Endothelial cell of umbilical vein (primary cell): ENCODE measurements at regions not wholly inside any gene's neighbourhood (a gene's known extent, or its start where the extent isn't known, plus 50 kb on each side); places are given as distances from the start of the nearest gene placed in this dataset.

Experiments used
- BruUV-seq: library from RNA; stranded (reverse); fragments of 400-500 nt; replicated peaks from 2 replicates; lab custom pipeline; 2021; lab: Mats Ljungman, UMichigan
- CTCF ChIA-PET: fragments of 300-600, 350-600 bp; sonication (Branson Sonifier 250); formaldehyde crosslinking; loops from one replicate; lab custom pipeline; 2021; ENCODE audit warnings: antibody characterized with exemption, inconsistent platforms; lab: Charles Lee
- POLR2A ChIA-PET: fragments of 300-600, 350-600 bp; sonication (Branson Sonifier 250); formaldehyde crosslinking; loops from one replicate; lab custom pipeline; 2021; ENCODE audit warnings: antibody characterized with exemption, inconsistent platforms; lab: Charles Lee
- DNase-seq: peaks from one replicate; pipeline ENCODE4 v3.0.0-alpha.2; 2011; ENCODE audit warnings: low read depth, low spot score
- FAIRE-seq: peaks from 2 replicates; lab custom pipeline; 2011; peaks lifted over from hg19 to GRCh38; lab: Jason Lieb, UNC
- H2AFZ ChIP-seq: 2 replicates; pipeline ENCODE4 v1.6.0; 2012; ENCODE audit warnings: low read depth, low read length, control low read depth, inconsistent platforms
- H3K27ac ChIP-seq: 2 replicates; pipeline ENCODE4 v1.5.1; 2011; ENCODE audit warnings: low read depth, mild to moderate bottlenecking, control low read depth, low read length, moderate library complexity; ENCODE audit not compliant: insufficient read depth
- H3K27me3 ChIP-seq, 2 experiments: 2 replicates each; pipeline versions ENCODE4 v1.6.0 to v1.6.1; 2011; ENCODE audit warnings: low read length in 2 of 2, mixed read lengths in 1 of 2; ENCODE audit not compliant: control insufficient read depth in 2 of 2, insufficient read depth in 2 of 2
- H3K36me3 ChIP-seq, 2 experiments: 2 replicates in 1 of 2; 3 replicates in 1 of 2; pipeline ENCODE4 v1.5.1; 2011; ENCODE audit warnings: low read length in 2 of 2, mild to moderate bottlenecking in 1 of 2, moderate library complexity in 1 of 2; ENCODE audit not compliant: control insufficient read depth in 2 of 2, insufficient read depth in 2 of 2; ENCODE audit errors: extremely low read depth in 1 of 2
- H3K4me1 ChIP-seq: 3 replicates; pipeline ENCODE4 v1.5.1; 2011; ENCODE audit warnings: mild to moderate bottlenecking, low read length; ENCODE audit not compliant: control insufficient read depth, insufficient read depth; ENCODE audit errors: extremely low read depth
- H3K4me2 ChIP-seq: 2 replicates; pipeline ENCODE4 v1.6.1; 2011; ENCODE audit warnings: low read length, control low read depth, mixed read lengths; ENCODE audit not compliant: insufficient read depth
- H3K4me3 ChIP-seq, 3 experiments: fragments of 200-600 bp in 1 of 3; sonication (generic), shearing (Covaris generic) in 1 of 3; replicated peaks in 1 of 3; 2 replicates each; pipeline ENCODE4 v1.5.1; 2011 to 2016; ENCODE audit warnings: control low read depth in 3 of 3, low read length in 3 of 3, mild to moderate bottlenecking in 2 of 3, inconsistent platforms in 1 of 3, low read depth in 1 of 3, moderate library complexity in 1 of 3; ENCODE audit not compliant: insufficient read depth in 1 of 3
- H3K79me2 ChIP-seq: 2 replicates; pipeline ENCODE4 v1.6.0; 2012; ENCODE audit warnings: low read length, inconsistent platforms; ENCODE audit not compliant: control insufficient read depth, insufficient read depth
- H3K9ac ChIP-seq: replicated peaks from 2 replicates; pipeline ENCODE3; 2011; ENCODE audit warnings: low read length, control low read depth; ENCODE audit not compliant: insufficient read depth; ENCODE audit errors: extremely low read depth
- H3K9me1 ChIP-seq: replicated peaks from 3 replicates; pipeline ENCODE4 v1.6.0; 2011; ENCODE audit warnings: mild to moderate bottlenecking, low read length; ENCODE audit not compliant: control insufficient read depth, insufficient read depth; ENCODE audit errors: extremely low read depth
- H3K9me3 ChIP-seq: replicated peaks from 2 replicates; pipeline ENCODE4 v1.5.1; 2012; ENCODE audit warnings: low read length, inconsistent platforms; ENCODE audit not compliant: control insufficient read depth, insufficient read depth
- H4K20me1 ChIP-seq: replicated peaks from 2 replicates; pipeline ENCODE3; 2011; ENCODE audit warnings: mild to moderate bottlenecking, low read length; ENCODE audit not compliant: control insufficient read depth, insufficient read depth; ENCODE audit errors: extremely low read depth
- EZH2 ChIP-seq: IDR thresholded peaks from 2 replicates; pipeline ENCODE4 v1.6.1; 2012; ENCODE audit warnings: borderline replicate concordance, low read depth, mild to moderate bottlenecking, moderate library complexity, low read length, inconsistent platforms; ENCODE audit not compliant: severe bottlenecking
- FOS ChIP-seq: IDR thresholded peaks from 2 replicates; pipeline ENCODE4 v1.6.1; 2011; ENCODE audit warnings: mild to moderate bottlenecking, low read length, moderate library complexity, borderline replicate concordance; ENCODE audit not compliant: insufficient read depth
- GATA2 ChIP-seq: IDR thresholded peaks from 2 replicates; pipeline ENCODE4 v1.7.0; 2011; ENCODE audit warnings: low read depth, mild to moderate bottlenecking, moderate library complexity, mixed read lengths, low read length; ENCODE audit not compliant: insufficient read length, insufficient read depth
- JUN ChIP-seq: IDR thresholded peaks from 2 replicates; pipeline ENCODE4 v1.6.1; 2011; ENCODE audit warnings: borderline replicate concordance, low read depth; ENCODE audit not compliant: insufficient read length, insufficient read depth
- MYC ChIP-seq: IDR thresholded peaks from one replicate; pipeline ENCODE4 v1.6.1; 2011; ENCODE audit warnings: mild to moderate bottlenecking, low read depth, low read length
- POLR2A ChIP-seq: IDR thresholded peaks from 2 replicates; pipeline ENCODE4 v1.6.1; 2012; ENCODE audit warnings: low read depth, mild to moderate bottlenecking, control low read depth, low read length
- POLR2AphosphoS5 ChIP-seq: IDR thresholded peaks from 2 replicates; pipeline ENCODE4 v1.6.1; 2012; ENCODE audit warnings: low read depth, mild to moderate bottlenecking, control low read depth, low read length, moderate library complexity; ENCODE audit not compliant: insufficient read depth
- dilution Hi-C: fragments of 300-500 bp; cut with MboI; formaldehyde crosslinking; loops from one replicate; pipeline ENCODE4 v1.15.0; 2019; ENCODE audit warnings: low sequenced_read_pairs; ENCODE audit not compliant: extremely low pct_ligation_motif_present
- intact Hi-C: fragments of 100-400 bp; cut with micrococcal nuclease; formaldehyde crosslinking; loops from one replicate; pipeline ENCODE4 v1.10.0; 2022
- TF ChIP-seq, protein P1 (sequence below): IDR thresholded peaks from 2 replicates; pipeline ENCODE4 v1.6.1; 2011; ENCODE audit not compliant: insufficient read depth, insufficient read length
- TF ChIP-seq, protein P2 (sequence below), 2 donors: IDR thresholded peaks; 1 replicate in 1 of 2; 2 replicates in 1 of 2; pipeline ENCODE4 v1.5.1; 2011; ENCODE audit warnings: low read length in 2 of 2, mild to moderate bottlenecking in 2 of 2, moderate library complexity in 2 of 2, control low read depth in 1 of 2, inconsistent platforms in 1 of 2, low read depth in 1 of 2; ENCODE audit not compliant: insufficient read depth in 1 of 2; ENCODE audit errors: extremely low read depth in 1 of 2

DNA sequence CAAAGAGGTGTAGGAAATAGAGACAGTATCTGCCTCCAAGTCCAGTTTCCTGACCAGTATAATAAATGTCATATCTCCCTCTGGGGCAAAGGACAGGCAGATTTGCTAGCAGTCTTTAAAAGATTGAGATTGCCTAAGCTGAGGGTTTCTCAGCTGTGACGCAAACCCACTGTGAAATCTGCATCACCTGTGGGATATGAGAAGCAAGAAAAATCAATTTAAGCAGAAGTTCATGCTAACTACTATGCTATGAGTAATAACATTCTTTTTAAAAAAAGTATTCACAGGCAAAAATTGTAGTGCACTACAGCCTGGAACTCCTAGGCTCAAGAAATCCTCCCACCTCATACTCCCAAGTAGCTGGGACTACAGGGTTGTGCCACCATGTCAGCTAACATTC, 168.1 kb upstream of the POC5 start:
- no peak overlapping the region for H2AFZ ChIP-seq
- H3K27me3 ChIP-seq, result no peaks in the 10 kb centered on the region
- dilution Hi-C loops, result no loop called here
- H3K36me3 ChIP-seq, result no peaks in the 10 kb centered on the region
- H4K20me1 ChIP-seq, result no peaks in the 10 kb centered on the region
- no peaks in the 10 kb centered on the region for H3K9me1 ChIP-seq
- TF ChIP-seq, protein P1, sequence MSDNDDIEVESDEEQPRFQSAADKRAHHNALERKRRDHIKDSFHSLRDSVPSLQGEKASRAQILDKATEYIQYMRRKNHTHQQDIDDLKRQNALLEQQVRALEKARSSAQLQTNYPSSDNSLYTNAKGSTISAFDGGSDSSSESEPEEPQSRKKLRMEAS, result no peak
- TF ChIP-seq, protein P2, sequence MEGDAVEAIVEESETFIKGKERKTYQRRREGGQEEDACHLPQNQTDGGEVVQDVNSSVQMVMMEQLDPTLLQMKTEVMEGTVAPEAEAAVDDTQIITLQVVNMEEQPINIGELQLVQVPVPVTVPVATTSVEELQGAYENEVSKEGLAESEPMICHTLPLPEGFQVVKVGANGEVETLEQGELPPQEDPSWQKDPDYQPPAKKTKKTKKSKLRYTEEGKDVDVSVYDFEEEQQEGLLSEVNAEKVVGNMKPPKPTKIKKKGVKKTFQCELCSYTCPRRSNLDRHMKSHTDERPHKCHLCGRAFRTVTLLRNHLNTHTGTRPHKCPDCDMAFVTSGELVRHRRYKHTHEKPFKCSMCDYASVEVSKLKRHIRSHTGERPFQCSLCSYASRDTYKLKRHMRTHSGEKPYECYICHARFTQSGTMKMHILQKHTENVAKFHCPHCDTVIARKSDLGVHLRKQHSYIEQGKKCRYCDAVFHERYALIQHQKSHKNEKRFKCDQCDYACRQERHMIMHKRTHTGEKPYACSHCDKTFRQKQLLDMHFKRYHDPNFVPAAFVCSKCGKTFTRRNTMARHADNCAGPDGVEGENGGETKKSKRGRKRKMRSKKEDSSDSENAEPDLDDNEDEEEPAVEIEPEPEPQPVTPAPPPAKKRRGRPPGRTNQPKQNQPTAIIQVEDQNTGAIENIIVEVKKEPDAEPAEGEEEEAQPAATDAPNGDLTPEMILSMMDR (IDR thresholded peaks at IDR 0.05; ENCODE audit: extremely low read depth in 1 of 2, insufficient read depth in 1 of 2, low read depth in 1 of 2, low read length in 2 of 2), result no peak
- TF ChIP-seq FOS, result no peak
- no peak for TF ChIP-seq POLR2AphosphoS5
- no peak for TF ChIP-seq JUN
- TF ChIP-seq EZH2, result no peak
- TF ChIP-seq MYC, result no peak
- TF ChIP-seq GATA2, result no peak
- no peak for TF ChIP-seq POLR2A
- no peak overlapping the region for H3K9ac ChIP-seq
- no peak for DNase-seq
- BruUV-seq, result no TSS peak
- H3K4me1 ChIP-seq, result no peaks in the 10 kb centered on the region
- H3K79me2 ChIP-seq, result no peaks in the 10 kb centered on the region
- no peak overlapping the region for H3K4me2 ChIP-seq
- ChIA-PET CTCF (interaction anchor here (1.0 kb wide), 1 partner anchor 16 kb away, joined by 3 read pairs; no protein-coding TSS in a partner anchor), POLR2A (no interaction called here)
- no peaks in the 10 kb centered on the region for H3K9me3 ChIP-seq
- no peak overlapping the region for H3K4me3 ChIP-seq
- H3K27ac ChIP-seq, result no peak overlapping the region
- intact Hi-C loops, result no loop called here
- no peak for FAIRE-seq
